T47D (cell line): ENCODE measurements at regions not wholly inside any gene's neighbourhood (a gene's known extent, or its start where the extent isn't known, plus 50 kb on each side); places are given as distances from the start of the nearest gene placed in this dataset.
A peak's percentile ranks its signal among the peaks of the same experiment; 100 is the strongest.

Experiments used
- DNase-seq, 2 experiments: peaks; one replicate each; pipeline versions ENCODE4 v3.0.0 to v3.0.0-alpha.2; 2011 to 2012; ENCODE audit warnings: low read depth in 1 of 2, low spot score in 1 of 2
- JUND ChIP-seq: IDR thresholded peaks from 2 replicates; pipeline ENCODE4 v1.6.1; 2012; ENCODE audit warnings: low read depth
- in situ Hi-C: cut with HindIII; loops from 2 replicates; pipeline ENCODE4 v1.10.0; 2016; ENCODE audit warnings: low sequenced_read_pairs, low pct_unique_long_range_greater_than_20kb

GRCh38 chr9:134487066-134487710 lies 154.4 kb upstream of the COL5A1 start:
- in situ Hi-C loops = no loop called here
- DNase-seq = no peak
- TF ChIP-seq JUND = no peak

- TF ChIP-seq JUND = no peak
- in situ Hi-C loops = no loop called here
- peak in 1 of 2 experiments; percentile 43 for DNase-seq
Observed at GRCh38 chr9:134488331-134489280, 153.0 kb upstream of the COL5A1 start.

GRCh38 chr9:134489621-134490408 lies 151.8 kb upstream of the COL5A1 start:
- DNase-seq = no peak
- in situ Hi-C loops = no loop called here
- TF ChIP-seq JUND = no peak

GRCh38 chr9:134490446-134490845 lies 151.2 kb upstream of the COL5A1 start:
- in situ Hi-C loops = no loop called here
- no peak for TF ChIP-seq JUND
- no peak for DNase-seq

- in situ Hi-C loops = no loop called here
- no peak for DNase-seq
- TF ChIP-seq JUND = no peak
Observed at GRCh38 chr9:134491196-134491835, 150.3 kb upstream of the COL5A1 start.

- no peak for DNase-seq
- no peak for TF ChIP-seq JUND
- in situ Hi-C loops = no loop called here
Observed at GRCh38 chr9:134491856-134492255, 149.7 kb upstream of the COL5A1 start.

GRCh38 chr9:134492281-134492691 lies 149.3 kb upstream of the COL5A1 start:
- DNase-seq = no peak
- in situ Hi-C loops = no loop called here
- no peak for TF ChIP-seq JUND

- DNase-seq = no peak
- in situ Hi-C loops = no loop called here
Observed at GRCh38 chr9:134492721-134493460, 148.7 kb upstream of the COL5A1 start.

GRCh38 chr9:134493461-134494272 lies 147.9 kb upstream of the COL5A1 start:
- TF ChIP-seq JUND = no peak
- DNase-seq = no peak
- in situ Hi-C loops = no loop called here

More at GRCh38 chr9:134492721-134493460, 148.7 kb upstream of the COL5A1 start:
- no peak for TF ChIP-seq JUND

GRCh38 chr9:134494273-134494815 lies 147.3 kb upstream of the COL5A1 start:
- no peak for TF ChIP-seq JUND
- in situ Hi-C loops = no loop called here
- DNase-seq = no peak

GRCh38 chr9:134494905-134495304 lies 146.7 kb upstream of the COL5A1 start:
- no peak for TF ChIP-seq JUND
- in situ Hi-C loops = no loop called here
- no peak for DNase-seq
